Coronary artery (tissue), 2 donors: ENCODE measurements at regions not wholly inside any gene's neighbourhood (a gene's known extent, or its start where the extent isn't known, plus 50 kb on each side); places are given as distances from the start of the nearest gene placed in this dataset.
"Not testable (repeated sequence)": the region's sequence is repeated elsewhere in the genome, so short reads cannot be mapped to it uniquely, and the experiment has no call there.

Experiments
- DNase-seq: peaks from one replicate; pipeline ENCODE4 v3.0.0-alpha.2; 2017; ENCODE audit warnings: low spot score
- H3K27ac ChIP-seq, 2 donors: fragments of 200-600 bp; sonication (generic); one replicate each; pipeline ENCODE4 v1.5.1; 2016 to 2019
- H3K4me3 ChIP-seq: fragments of 200-600 bp; sonication (generic); 2 replicates; pipeline ENCODE4 v1.5.1; 2016; ENCODE audit warnings: mild to moderate bottlenecking, moderate library complexity
- TF ChIP-seq, protein P1 (sequence below): fragments of 200-600 bp; sonication (generic); IDR thresholded peaks from one replicate; pipeline ENCODE4 v1.5.1; 2019; ENCODE audit warnings: antibody characterized with exemption

DNA sequence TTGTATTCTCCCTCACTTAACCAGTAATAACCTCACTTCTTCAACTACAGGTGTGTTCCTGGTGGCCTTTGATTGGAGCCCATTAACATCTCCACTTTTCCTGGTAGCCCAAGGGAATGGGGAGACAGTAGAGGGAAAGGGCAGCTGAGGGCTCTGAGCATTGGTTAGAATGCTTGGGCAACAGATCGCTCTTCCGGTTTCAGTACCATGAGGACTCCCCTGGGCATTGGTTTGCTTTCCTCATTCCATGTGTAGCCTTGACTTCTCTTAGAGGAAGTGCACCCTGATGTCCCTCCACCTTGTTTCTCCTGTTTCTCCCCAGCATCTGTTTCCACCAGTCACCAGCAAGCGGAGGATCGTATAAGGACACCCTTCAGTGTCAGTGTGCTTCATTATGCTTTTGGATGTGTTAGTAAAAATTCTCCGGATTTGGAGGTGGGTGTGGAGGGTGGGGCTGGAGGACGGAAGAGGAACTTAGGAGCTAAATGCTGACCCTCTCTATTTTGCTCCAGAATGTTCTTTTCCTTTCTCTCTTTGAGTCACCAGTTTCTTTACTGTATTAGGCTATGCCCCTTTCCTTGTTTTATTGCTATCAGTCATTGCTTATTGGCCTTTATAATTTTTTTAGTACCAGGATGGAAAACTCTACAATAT lies 50.6 kb upstream of the ZNG1B start:
- DNase-seq, H3K4me3 ChIP-seq: not testable (repeated sequence)
- H3K27ac ChIP-seq: peak overlapping the region in 1 of 2 donors; percentile 31

DNA sequence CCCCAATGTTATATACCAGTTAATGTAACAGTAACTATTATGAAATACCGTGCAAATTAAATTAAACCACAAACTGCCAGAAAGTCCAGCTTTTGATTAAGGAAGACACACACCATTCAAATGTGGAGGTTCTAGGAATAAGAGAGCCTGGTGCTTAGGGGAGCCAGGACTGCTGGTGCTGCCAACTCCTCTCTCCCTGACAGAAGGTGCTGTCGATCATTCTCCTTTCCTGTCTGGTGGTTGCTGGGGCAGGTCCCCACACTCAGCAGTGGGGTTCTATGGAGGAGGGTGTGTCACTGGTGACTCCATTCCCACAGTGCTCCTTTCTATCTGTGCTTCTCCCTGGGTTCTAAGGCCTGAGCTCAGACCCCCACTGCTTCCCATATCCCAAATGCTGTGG lies 57.9 kb upstream of the ZNG1B start:
- H3K27ac ChIP-seq, H3K4me3 ChIP-seq, DNase-seq: not testable (repeated sequence)

DNA sequence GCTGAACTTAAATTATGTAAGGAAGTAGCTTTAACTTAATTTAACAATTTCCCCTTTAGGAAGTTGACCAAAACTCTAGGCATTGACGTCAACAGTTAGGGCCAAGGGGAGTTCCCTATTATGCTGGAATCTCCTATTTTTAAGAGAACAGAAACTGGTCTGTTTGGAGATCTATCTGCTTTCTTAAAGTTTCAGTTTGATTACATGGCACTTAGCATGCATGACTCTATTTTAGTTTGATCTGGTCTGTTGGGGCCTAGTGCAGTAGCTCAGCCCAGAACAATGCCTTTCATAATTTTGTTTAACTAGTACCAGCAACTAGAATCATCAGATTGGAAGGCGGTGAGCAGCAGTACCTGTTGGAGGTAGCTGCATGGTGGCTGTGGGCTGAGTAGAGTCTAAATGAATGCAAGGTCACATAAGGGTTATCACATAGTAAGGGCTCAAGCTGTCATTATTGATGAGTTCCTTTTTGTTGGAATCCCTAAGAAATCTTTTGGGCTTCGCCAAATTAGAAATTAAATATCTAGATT lies 60.5 kb upstream of the ZNG1B start:
- H3K27ac ChIP-seq: peak overlapping the region; percentile 20 to 42
- DNase-seq: no peak
- no peak overlapping the region for H3K4me3 ChIP-seq
- TF ChIP-seq, protein P1, sequence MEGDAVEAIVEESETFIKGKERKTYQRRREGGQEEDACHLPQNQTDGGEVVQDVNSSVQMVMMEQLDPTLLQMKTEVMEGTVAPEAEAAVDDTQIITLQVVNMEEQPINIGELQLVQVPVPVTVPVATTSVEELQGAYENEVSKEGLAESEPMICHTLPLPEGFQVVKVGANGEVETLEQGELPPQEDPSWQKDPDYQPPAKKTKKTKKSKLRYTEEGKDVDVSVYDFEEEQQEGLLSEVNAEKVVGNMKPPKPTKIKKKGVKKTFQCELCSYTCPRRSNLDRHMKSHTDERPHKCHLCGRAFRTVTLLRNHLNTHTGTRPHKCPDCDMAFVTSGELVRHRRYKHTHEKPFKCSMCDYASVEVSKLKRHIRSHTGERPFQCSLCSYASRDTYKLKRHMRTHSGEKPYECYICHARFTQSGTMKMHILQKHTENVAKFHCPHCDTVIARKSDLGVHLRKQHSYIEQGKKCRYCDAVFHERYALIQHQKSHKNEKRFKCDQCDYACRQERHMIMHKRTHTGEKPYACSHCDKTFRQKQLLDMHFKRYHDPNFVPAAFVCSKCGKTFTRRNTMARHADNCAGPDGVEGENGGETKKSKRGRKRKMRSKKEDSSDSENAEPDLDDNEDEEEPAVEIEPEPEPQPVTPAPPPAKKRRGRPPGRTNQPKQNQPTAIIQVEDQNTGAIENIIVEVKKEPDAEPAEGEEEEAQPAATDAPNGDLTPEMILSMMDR: no peak

DNA sequence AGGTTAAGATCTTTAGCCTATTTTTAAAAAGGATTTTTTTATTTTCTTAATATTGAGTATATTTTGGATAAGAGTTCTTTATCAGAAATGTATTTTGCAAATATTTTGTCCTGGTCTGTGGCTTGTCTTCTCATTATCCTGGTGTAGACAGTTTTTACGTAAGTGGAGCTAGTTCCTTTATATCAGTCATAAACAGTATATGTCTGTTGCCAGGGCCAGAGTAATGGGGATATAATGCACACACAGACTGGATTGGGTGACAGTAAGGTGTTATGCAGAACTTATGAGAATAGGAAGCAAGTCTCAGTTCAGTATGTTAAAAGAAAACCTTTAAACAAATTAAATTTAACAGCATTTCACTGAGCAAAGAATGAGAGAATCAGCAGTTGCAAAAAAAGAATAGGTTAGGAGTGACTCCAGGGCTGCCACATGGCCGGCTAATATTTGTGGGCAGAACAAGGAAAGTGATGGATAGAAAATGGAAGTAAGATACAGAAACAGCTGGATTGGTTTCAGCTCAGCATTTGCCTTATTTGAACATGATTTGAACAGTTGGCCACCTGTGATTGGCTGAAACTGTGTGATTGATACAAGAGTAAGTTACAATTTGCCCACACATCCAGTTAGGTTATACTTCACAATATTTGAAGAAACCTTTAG lies 61.1 kb upstream of the ZNG1B start:
- no peak overlapping the region for H3K4me3 ChIP-seq
- peak overlapping the region in 1 of 2 donors; percentile 42 for H3K27ac ChIP-seq
- DNase-seq: no peak
- TF ChIP-seq, protein P1: no peak

DNA sequence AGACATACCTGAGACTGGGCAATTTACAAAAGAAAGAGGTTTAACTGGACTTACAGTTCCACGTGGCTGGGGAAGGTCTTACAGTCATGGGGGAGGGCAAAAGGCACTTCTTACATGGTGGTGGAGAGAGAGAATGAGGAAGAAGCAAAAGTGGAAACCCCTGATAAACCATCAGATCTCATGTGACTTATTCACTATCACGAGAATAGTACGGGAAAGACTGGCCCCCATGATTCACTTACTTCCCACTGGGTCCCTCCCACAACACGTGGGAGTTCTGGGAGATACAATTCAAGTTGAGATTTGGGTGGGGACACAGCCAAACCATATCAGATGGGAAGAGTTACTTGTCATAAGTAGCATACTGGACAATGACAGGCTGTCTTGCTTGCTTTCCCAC lies 62.6 kb upstream of the ZNG1B start:
- not testable (repeated sequence) for H3K27ac ChIP-seq, H3K4me3 ChIP-seq

DNA sequence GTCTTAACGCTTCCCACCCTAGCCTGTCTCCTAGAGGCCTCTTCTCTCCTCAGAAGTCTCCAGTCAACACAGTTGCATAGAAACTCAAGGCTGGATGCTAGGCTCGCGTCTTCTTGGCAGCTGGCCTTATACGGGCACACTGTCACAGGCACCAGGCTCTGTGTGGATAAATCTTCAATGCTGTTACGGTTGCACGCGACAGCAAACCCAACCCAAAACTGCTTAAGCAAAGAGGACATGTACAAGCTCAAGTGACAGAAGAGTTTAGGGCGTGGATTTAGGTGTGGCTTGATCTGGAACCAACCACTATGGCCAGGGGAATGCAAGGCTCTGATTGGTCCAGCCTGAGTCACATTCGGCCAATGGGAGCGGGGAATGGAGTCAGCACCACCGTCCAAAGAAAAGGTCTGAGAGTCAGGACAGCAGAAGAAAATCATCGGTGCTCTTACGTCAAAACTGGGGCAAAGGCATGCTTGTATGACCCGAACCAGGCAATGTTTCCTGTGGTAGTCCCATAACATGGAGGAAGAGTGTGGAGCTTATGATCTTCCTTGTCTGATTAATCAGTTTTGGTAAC lies 65.1 kb upstream of the ZNG1B start:
- H3K27ac ChIP-seq, DNase-seq, H3K4me3 ChIP-seq: not testable (repeated sequence)

More for the DNA sequence above, 62.6 kb upstream of the ZNG1B start:
- DNase-seq: not testable (repeated sequence)

DNA sequence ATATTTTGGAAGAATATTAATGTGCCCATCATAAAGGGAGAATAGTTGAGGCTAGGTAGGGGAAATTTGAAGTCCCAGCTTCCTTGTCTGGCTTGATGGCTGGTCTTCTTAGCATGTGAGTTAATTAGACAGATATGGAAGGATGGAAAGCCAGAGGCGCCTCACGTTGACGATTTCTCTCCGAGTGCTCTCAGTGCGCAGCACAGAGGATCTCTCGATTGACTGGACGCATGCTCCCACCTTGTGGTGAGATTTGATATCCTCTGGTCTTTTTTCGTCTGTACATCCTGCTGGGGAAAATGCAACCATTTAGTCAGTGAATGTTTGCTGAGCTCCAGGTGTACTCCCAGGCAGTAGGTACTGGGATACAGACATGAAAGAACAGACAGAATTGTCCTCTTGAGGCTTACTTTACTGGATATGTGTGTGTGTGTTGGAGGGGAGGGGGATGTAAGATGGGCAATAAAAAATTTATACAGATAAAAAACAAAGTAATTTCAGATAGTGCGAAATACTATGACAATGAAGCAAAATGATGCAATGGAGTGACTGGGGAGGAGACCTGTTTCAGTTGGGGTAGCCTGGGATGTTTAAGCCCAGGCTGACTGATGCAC lies 66.9 kb upstream of the ZNG1B start:
- DNase-seq: no peak
- H3K27ac ChIP-seq: no peak overlapping the region
- TF ChIP-seq, protein P1: peak; percentile 36

DNA sequence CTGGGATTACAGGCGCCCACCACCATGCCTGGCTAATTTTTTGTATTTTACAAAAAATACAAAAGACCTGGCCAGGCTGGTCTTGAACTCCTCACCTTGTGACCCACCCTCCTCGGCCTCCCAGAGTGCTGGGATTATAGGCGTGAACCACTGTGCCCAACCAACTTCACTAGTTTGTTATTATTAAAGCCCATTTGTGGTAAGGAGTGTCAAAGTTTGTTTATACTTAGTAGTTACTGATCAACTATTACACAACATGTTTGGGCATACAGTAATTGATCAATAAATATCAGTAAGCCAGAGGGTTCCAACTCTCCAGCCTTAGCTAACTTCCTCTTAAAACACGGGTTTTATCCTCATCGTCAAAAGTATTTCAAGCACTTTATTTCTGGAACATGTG lies 67.5 kb upstream of the ZNG1B start:
- H3K4me3 ChIP-seq: no peak overlapping the region
- TF ChIP-seq, protein P1: no peak
- DNase-seq: no peak
- H3K27ac ChIP-seq: no peak overlapping the region

More for the DNA sequence above, 66.9 kb upstream of the ZNG1B start:
- no peak overlapping the region for H3K4me3 ChIP-seq

DNA sequence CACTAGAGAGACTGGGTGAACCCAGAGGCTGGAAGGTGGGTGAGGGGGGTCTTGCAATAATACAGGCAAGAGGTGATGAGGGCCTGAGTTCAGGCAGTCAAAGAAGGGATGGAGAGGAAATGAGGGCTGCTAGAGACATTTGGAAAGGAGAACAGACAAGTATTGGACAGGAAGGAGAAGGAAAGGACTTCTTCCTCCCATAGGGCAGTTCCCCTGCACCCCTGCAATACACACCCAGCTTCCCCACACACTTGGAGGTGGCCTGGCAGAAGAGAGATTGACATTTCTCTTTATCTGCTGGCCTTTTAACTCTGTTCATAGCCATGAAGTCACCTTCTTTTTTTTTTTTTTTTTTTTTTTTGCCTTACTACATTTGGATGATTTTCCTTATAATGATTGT lies 68.9 kb upstream of the ZNG1B start:
- not testable (repeated sequence) for DNase-seq, H3K27ac ChIP-seq, H3K4me3 ChIP-seq

DNA sequence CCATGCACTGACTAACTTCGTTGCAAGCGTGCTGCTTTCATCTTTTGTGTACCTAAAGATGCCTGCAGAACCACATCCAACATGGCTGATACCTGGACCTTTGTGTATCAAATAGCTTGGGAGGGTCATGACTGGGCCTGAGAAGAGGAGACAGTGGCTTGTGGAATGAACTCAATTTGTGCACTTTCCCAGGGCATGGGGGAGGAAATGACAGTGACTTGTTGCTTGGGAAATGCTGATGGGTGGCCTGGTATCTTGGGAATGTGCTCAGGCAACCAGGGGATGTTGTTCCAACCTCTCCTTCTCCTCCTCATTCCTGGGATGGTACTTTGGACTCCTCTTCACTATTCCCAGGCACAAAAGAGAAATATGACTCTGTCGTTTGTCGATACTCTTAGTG lies 70.7 kb upstream of the ZNG1B start:
- not testable (repeated sequence) for H3K4me3 ChIP-seq

DNA sequence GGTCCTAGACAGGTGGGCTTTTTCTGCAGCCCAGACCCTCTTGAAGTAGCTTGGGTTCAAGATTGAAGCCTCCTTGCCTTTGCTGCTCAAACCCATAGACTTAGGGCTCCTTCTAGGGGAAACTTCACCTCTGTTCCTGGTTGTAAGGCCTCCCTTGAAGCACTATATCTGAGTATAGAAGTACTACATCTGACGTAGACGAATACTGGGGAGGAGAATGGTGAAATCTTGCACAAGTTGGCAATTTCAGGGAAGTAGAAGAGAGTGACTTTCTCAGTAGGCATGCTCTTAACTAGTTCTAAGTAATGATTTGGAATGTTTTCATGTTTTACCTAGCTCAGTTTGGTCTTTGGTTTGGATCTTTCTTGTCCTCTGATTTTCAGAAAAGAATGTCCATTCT lies 71.7 kb upstream of the ZNG1B start:
- H3K4me3 ChIP-seq, H3K27ac ChIP-seq, DNase-seq: not testable (repeated sequence)

More for the DNA sequence above, 70.7 kb upstream of the ZNG1B start:
- not testable (repeated sequence) for H3K27ac ChIP-seq, DNase-seq

DNA sequence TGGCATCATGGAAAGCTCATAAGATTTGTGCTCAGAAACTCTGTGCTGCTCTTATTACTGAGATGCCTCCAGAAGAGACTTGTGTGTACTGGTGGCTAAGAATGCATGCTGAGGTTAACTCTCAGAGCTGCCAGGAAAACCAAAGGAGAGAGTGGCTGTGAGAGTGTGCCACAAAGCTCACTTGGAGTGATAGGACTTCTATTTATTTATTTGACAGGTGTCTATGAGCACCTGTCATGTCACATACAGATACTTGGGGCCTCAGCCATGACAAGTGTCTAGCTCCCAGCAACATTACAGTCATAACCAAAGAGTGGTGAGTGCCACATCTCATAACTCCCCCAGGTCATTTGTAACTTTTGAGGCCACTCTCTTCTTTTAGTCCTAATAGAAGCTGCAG lies 72.2 kb upstream of the ZNG1B start:
- H3K4me3 ChIP-seq, DNase-seq, H3K27ac ChIP-seq: not testable (repeated sequence)
